GM12875 (cell line): ENCODE measurements at regions not wholly inside any gene's neighbourhood (a gene's known extent, or its start where the extent isn't known, plus 50 kb on each side); places are given as distances from the start of the nearest gene placed in this dataset.

Experiments used
- H3K4me3 ChIP-seq: one replicate; pipeline ENCODE4 v1.5.1; 2011; ENCODE audit warnings: low read depth, low read length, control low read depth
- TF ChIP-seq, protein P1 (sequence below): IDR thresholded peaks from 2 replicates; pipeline ENCODE4 v1.5.1; 2011; ENCODE audit warnings: low read depth, mild to moderate bottlenecking, control low read depth, inconsistent platforms, low read length, moderate library complexity, borderline replicate concordance; ENCODE audit not compliant: insufficient read depth

DNA sequence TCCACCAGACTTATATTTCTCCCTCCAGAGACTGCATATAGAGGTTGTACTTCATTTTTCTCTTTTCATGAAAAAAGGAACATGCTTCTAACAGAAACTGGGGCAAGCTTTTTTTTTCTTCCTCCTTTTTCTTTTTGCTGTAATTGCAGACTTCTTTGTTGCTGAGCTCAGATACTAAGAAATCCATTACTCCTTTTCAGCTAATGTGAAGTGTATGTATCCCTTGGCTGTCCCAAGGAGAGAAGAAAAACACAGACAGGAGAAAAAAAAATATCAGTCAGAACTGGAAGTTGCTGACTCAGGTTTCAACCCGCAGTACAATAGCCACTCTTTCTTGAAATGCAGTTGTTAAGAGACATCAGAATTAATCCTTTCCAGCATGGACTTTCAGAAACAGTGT, 1248.4 kb downstream of the LRFN5 start:
- H3K4me3 ChIP-seq = no peak overlapping the region
- TF ChIP-seq, protein P1, sequence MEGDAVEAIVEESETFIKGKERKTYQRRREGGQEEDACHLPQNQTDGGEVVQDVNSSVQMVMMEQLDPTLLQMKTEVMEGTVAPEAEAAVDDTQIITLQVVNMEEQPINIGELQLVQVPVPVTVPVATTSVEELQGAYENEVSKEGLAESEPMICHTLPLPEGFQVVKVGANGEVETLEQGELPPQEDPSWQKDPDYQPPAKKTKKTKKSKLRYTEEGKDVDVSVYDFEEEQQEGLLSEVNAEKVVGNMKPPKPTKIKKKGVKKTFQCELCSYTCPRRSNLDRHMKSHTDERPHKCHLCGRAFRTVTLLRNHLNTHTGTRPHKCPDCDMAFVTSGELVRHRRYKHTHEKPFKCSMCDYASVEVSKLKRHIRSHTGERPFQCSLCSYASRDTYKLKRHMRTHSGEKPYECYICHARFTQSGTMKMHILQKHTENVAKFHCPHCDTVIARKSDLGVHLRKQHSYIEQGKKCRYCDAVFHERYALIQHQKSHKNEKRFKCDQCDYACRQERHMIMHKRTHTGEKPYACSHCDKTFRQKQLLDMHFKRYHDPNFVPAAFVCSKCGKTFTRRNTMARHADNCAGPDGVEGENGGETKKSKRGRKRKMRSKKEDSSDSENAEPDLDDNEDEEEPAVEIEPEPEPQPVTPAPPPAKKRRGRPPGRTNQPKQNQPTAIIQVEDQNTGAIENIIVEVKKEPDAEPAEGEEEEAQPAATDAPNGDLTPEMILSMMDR = no peak

DNA sequence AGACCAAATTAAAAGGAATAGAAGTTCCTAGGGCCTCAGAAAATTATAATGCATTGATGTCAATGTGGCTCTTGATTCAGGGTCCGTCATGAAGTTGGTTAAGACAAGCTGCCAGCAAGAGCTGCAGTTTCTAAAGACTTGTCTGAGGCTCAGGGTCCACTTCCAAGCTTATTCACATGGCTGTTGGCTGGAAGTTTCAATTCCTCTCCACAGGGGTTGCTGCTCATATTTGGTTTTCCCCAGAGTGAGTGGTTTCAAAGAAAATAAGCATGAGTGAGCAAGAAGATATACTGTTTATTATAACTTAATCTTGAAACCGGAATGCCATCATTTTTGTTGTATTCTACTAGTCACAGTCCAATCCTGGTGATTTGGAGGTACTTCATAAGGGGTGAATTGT, 1247.4 kb downstream of the LRFN5 start:
- TF ChIP-seq, protein P1 = no peak
- H3K4me3 ChIP-seq = no peak overlapping the region

DNA sequence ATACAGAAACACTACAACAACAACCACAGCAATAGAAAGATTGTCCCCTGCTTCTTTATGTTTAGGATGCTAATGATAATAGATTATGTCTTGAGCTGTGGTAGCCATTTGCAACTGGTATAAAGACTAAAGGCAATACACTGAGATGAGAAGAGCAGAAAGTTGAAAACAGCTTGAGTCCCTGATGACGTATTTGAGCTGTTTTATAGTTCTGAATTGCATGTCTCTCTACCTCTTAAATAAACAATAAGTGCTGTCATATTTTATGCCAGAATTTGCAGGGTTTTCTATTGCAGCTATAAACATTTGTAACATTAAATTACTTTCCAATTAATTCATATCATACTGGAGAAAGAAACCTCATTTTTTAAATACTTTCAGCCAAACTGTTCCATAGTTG, 1242.0 kb downstream of the LRFN5 start:
- no peak overlapping the region for H3K4me3 ChIP-seq
- TF ChIP-seq, protein P1 = no peak

DNA sequence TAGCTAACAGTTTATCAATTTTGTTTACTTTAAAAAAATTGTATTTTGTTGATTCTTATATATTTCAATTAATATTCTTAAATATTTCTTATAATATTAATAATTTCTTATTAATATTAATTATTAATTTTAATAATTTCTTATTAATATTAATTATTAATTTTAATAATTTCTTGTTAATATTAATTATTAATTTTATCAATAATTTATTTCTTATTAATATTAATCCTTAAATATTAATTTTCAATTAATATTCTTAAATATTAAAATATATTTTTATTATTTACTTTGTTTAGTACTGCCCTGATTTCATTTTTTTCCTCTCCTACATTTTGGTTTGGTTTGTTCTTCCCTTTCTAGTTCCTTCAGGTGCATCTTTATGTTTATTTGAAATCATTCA, 1208.1 kb downstream of the LRFN5 start:
- TF ChIP-seq, protein P1 = no peak
- no peak overlapping the region for H3K4me3 ChIP-seq

DNA sequence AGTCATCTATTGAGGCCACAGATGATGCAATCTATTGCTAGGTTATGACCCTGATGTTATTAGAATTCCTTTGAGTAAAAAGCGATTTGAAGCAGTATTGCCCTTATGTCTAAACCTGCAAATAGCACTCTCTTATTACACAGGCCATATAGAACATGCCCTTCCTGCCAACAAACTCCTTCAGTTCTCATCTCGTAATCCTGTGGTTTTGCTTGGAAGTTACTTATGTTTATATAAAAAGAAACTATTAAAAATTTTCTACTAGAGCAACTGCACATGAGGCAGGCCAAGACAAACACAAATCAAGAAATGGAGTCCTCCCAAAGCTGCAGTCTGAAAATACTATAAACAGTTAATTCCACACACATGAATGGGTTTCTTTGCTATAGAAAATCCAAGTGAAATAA, 1200.2 kb downstream of the LRFN5 start:
- H3K4me3 ChIP-seq = no peak overlapping the region
- TF ChIP-seq, protein P1 = no peak

DNA sequence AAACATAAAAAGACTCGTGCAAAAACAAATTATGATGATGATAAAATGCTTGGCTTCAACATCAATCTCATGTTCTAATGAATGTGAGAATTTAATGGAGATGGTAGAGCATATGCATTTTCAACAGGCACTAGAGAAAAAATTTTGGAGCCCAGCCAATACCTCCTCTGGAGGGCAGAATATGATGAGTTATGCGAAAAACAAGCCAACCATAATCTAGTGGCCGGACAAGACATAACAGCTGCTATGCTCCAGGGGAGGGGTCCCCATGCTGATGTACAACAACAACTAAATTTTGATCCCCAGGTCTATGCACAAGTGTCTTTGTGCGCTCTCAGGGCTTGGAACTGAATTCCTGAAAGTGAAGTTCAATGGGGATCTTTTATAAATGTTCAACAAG, 1197.5 kb downstream of the LRFN5 start:
- TF ChIP-seq, protein P1 = no peak
- H3K4me3 ChIP-seq = no peak overlapping the region

DNA sequence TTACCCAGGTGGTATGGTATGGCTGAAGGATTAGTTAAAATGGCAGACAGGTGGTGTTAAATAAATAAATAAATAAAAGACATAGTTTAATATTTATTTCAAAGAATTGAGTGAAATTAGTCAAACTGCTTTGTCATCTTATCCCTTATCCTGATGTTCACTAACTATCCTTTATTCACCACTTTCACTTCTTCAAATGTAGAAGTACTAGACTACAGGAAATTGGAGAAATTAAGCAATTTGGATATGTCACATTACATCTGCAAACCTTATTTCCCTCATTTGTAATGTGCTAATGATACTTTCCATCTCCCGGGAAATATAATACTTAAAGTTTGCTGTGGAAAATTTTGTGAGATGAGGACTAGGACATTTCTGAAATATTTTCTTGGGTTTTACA, 1195.7 kb downstream of the LRFN5 start:
- H3K4me3 ChIP-seq = no peak overlapping the region
- TF ChIP-seq, protein P1 = no peak
